Loucy (cell line): ENCODE measurements at regions not wholly inside any gene's neighbourhood (a gene's known extent, or its start where the extent isn't known, plus 50 kb on each side); places are given as distances from the start of the nearest gene placed in this dataset.

Experiments
- CTCF ChIP-seq: fragments of 200-600 bp; sonication (generic); conservative IDR thresholded peaks from 2 replicates; pipeline ENCODE4 v1.5.1; 2014; ENCODE audit warnings: mild to moderate bottlenecking, antibody characterized with exemption, low read length
- EZH2phosphoT487 ChIP-seq: fragments of 200-600 bp; IDR thresholded peaks from 2 replicates; pipeline ENCODE4 v1.6.1; 2018; ENCODE audit warnings: antibody characterized with exemption, mild to moderate bottlenecking, moderate library complexity, borderline replicate concordance

- TF ChIP-seq CTCF (no peak), EZH2phosphoT487 (no peak)
These were observed 50.0 kb downstream of the PTPRS start for GRCh38 chr19:5290336-5291262.
